ENCODE measurements at regions not wholly inside any gene's neighbourhood (a gene's known extent, or its start where the extent isn't known, plus 50 kb on each side); places are given as distances from the start of the nearest gene placed in this dataset.
A peak's percentile ranks its signal among the peaks of the same experiment; 100 is the strongest.

DNA sequence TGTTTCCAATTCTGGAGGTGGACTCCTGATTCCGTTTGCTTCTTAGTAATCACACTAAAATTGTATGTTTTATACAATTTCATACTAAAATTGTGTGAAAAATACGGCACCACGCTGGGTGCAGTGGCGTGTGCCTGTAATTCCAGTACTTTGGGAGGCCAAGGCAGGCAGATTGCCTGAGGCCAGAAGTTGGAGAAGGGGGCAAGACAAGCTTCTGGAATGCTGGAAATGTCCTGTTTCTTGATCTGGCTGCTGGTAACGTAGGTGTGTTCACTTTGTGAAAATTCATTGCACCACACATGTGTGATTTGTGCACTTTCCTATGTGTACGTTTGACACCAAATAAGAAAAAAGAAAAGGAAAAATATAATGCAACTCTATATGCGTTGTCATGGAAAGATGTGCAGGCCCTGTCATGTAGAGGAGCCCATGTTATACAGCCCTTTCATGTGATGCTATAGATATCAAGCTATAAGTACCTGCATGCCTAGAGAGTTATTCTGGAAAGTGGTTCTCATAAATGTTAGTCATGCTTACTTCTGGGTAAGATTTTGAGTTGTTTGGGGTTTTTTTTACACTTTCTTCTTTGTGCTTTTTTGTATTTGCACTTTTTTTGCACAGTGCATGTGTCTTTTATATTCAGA, 119.9 kb downstream of the TMEM174 start:
- DNase-seq (ENCODE audit: low read depth, low spot score), result no peak

DNA sequence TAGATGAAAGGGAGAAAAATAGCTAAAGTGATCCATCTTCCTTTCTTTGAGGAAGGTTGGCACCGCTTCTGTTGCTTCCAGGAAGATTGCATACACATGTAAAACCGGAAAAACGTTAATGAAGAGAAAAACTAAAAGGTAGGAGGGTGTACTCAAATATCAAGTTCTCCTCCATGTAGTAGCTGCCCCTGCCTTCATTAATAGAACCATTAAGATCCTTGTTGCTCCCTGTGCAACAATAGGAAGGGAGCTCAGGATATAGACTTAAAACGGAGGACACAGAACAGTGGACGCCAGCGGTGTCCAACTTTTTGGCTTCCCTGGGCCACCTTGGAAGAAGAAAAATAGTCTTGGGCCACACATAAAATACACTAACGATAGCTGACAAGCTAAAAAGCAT, 118.9 kb downstream of the TMEM174 start:
- DNase-seq (ENCODE audit: low read depth, low spot score), result no peak

DNA sequence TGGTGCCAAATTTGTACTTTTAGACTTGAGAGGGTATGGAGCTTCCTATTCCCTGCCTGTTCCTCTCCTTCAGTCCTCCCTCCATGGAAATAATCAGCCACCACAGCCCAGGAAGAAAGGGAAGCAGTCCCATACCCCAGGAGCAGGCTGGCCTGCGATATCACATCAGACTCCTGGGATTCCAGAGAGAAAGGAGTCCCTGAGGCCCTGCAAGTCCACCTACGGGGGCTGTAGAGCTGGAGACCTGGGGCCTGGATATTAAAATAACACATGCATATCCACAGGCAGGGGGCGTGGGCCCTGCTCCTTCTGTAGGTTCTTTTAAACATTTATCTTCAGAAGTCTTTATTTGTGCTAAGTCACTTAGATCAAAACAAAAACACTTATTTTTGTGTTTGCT, 117.2 kb downstream of the TMEM174 start:
- no peak for DNase-seq (ENCODE audit: low read depth, low spot score)

DNA sequence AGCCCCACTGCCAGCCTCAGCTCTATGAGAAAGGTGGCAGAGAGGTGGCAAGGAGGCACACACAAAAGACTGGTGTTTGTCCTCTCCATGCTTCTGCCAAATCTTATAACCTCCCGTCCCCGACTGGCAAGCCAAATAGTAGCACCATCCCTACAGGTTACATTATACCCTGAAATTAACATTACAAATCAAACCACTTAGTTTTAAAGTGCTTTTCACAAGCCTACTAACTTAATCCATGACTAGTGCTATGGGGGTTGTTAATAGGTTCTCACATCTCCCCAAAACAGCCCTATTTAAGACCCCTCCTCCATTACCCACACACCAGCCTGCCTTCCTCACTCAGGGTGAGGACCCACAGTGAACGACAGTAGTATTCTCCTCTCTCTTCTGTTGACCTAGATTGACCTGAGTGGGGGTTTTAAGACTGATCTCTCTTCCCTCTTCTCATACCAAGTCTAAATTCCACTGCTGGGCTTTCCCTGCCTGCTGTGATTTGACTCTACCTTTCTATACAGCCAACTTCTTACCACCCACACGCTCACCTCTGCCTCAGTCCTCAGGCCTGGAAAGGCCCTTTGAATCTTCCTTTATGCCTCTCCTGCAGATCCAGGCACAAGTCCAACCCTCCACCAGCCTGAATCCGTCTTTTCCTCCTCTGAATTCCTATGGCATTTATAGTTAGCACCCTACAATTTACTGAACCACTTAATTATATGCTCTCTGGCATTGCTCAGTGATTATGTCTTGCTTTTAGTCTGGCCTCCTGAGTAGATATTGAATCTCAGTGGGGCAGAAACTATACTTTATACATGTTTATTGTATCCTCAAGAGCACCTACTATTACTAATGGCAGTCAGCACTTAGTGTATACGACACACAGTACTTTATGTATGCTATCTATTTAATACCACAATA, 116.1 kb downstream of the TMEM174 start:
- no peak for DNase-seq (ENCODE audit: low read depth, low spot score)

DNA sequence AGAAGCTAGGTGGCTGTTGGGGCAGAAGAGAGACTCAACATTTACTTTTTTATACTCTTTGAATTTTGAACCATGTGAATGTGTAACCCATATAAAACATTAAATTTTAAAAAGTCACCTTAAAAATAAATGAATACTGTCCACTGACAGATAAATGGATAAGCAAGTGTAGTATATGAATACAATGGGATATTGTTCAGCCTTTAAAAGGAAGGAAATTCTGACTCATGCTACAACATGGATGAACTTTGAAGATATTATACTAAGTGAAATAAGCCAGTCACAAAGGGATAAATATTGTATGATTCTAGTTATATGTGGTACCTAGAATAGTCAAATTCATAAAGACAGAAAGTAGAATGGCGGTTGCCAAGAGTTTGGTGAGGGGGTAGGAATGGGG, 113.9 kb downstream of the TMEM174 start:
- no peak for DNase-seq (ENCODE audit: low read depth, low spot score)

DNA sequence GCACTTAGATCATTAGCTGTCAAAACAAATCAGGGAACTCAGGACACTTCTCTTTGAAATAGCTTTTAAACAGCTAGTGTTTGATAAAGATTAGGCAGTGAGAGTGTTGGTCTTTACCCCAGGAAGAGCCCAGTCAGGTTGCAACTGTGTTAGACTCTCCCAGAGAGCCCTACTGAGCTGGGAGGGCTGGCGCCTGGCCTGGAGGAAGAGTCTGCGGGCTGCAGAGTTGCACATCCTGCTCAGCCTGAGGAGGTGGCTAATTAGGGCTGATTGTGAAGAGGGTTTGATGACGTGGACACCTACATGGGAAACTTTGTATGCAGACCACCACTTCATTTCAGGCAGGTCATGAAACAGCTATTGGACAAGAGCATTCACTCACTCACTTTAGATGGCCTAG, 112.0 kb downstream of the TMEM174 start:
- DNase-seq (ENCODE audit: low read depth, low spot score), result no peak

DNA sequence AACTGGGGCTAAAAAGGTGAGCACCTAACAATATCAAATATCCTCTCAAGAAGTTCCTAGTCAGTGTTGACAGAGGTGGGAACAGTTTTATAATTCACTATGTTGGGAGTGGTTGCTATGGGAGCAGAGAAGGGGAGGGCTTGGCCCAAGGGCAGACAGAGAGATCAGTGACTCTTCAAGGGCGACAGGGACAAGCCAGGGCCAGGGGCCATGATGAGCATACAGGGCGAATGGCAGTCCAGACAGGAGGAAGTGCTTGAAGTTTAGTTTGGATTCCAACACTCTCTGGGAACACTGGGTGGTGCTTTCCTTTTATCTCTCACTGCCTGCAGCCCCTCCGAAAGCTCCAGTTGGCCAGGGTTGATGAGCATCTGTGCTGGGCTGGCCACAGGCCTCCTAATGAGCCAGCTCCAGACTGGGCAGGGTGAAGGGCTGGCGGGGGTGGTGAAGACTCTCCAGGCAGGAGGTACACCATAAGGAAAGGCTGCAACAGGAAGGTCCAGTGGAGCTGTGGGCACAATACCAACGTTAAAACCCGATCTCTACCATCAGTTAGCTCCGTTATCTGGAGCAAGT, 111.3 kb downstream of the TMEM174 start:
- DNase-seq (ENCODE audit: low read depth, low spot score), result no peak

DNA sequence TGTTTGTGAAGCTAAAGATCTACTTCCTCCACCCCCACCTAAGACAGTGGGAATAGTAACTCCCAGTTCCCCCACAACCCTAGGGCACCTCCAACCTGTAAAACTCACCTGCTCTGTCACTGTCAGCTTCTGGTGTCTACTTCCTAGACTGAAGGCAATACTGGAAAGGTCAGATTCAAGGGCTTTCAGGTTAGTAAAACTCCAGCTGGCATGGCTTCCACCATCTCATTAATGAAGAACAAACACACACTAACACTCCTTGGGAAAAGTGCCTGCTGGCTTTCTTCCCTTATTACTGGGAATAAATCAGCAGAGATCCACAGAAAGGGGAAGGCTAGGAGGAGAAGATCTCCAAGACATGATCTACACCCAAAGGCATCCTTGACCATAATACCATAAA, 109.9 kb downstream of the TMEM174 start:
- DNase-seq (ENCODE audit: low read depth, low spot score), result no peak

DNA sequence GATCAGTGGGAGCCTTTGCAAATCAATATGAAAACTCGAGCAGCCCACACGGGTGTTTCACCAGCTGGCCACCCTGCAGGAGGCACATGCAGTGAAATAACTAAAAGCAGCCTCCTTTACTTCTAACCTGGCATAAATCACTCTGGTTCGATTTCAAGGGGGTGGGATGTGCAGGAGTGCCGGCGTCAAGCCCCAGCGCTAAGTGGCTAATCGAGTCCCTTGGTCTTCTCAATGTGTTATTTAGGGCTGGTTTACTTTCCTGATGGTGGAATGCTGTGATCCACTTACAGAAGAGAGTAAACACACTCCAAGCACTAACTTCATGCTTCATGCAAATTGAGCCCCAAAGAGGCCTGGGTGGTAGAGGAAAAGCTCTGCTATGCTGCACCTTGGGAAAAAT, 109.4 kb downstream of the TMEM174 start:
- DNase-seq (ENCODE audit: low read depth, low spot score), result no peak

DNA sequence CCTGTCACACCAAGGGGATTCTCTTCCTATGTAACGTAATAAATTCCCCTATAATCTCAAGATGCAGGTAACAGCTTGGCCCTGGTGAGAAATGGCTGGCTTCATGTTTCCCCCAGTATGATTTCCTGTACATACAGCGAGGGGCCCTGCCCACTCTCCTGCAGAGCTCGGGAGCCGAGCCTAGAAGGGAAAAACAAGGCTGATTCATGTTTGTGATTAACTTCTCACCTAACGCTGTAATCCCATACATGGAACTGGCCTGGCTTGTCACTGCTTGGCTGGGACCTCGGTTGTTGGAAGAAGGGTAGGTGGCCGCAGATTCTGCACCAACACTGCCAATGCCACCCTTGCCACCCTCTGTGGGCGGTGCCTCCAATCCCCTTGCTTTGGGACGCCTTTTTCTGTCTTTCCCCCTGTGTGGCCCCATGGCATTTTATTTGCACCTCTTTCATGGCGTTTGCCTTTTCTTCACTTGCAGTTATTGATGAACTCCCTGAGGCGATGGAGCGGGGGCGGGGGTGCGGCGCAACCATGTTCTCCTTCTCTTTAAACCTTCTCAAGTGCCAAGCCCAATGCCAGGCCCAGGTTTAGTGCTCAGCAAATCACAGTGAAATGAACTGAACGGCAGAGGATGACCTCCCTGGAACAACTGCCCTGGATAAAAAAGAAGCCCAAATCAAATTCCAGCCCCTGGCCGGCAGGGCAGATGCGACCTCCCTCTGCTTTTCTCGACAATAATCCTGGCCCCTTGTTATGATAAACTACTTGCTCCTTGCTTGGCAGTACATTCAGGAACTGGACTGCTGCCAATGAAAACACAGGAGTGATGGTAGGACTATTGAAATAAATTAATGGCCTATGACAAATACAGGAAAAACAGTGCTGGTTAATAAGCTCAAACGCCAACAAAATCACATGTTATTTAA, 108.1 kb downstream of the TMEM174 start:
- DNase-seq (ENCODE audit: low read depth, low spot score), result peak; percentile 77

DNA sequence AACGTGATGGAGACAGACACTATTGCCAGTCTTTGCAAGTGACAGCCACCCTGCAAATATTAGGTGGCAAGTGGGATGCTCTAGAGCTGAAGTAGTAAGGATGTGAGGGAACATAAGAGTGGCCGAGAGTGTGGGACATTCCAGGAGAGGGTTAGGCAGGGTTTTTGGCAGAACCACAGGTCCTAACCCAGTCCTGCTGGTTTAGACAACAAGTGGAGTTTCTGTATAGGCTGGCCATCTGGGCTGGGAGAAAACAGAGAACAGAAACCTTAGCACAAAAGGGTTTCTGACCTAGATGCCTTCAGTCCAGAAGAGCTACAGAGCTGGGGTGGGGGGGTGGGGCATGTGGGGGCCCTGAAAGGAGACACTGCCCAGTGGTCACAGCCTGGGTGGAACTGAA, 107.4 kb downstream of the TMEM174 start:
- DNase-seq (ENCODE audit: low read depth, low spot score), result no peak

DNA sequence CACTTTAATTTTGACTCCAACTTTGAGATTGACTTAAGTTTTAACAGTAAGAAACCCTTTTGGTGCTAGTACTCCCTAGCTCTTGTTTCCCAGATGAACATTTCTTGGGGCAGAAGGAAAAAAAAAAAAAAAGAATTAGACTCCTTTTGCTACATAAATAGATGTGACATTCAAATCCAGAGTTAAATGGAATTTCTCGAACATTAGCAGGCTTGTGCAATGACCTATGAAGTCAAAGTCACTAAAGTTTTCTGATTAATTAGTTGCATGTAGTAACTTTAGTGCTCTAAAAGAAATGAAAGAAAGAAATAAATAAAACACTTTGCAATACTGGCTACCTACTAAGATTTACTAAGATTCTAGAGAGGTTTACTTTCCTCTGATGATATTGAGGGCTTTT, 106.8 kb downstream of the TMEM174 start:
- no peak for DNase-seq (ENCODE audit: low read depth, low spot score)

DNA sequence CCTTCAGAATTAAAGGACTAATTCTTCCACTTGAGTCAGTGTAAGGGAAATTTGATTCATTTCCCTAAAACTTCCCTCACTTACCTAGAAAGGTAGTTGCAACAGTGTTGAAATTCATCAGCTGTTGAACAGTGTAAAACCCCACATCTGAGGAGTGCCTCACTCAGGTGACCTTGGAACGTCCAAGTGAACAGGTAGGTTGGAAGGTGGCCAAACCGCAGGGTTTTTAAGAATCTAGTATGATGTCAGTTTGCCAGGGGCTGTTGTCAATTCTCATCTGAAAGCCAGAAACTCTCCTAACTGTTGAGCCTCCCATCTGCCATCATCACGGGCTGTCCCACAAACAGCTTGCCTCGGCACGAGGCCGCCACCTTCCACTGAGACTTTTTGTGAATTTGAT, 105.7 kb downstream of the TMEM174 start:
- no peak for DNase-seq (ENCODE audit: low read depth, low spot score)

DNA sequence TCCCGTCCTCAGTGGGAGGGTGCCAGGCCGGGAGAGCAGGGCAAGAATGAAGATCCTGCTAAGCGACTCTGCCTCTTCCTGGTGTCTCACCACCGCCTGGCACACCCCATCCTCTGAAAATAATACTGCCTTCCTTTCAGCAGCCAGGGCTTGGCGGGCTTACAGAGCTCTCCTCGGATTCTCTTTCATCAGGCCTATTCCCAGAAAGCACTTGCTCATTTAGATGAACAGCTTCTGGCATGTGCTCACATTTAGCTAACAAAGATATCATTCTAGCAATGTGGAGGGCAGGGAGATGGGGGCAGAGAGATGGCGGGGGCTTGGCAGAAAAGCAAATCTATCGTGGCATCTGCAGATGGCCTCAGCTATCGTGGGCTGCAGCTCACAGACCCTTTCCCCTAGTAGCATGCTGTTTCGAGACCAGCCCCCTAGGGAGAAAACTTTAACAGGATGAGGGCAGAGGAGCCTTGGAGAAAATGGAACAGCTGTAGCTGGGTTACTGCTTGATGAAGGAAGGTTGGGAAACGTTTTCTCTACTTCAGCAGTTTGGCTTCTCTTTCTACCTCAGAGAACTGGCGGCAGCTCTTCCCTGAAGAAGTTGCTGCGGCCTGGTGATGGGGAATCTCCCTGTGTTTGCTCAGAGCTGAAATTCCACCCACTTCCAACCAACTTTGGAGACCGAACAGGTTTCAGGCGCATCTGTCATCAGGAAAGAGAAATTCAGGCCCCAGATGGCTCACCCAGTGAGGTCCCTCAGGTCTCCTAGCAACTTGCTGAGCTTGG, 102.1 kb downstream of the TMEM174 start:
- DNase-seq (ENCODE audit: low read depth, low spot score), result no peak

DNA sequence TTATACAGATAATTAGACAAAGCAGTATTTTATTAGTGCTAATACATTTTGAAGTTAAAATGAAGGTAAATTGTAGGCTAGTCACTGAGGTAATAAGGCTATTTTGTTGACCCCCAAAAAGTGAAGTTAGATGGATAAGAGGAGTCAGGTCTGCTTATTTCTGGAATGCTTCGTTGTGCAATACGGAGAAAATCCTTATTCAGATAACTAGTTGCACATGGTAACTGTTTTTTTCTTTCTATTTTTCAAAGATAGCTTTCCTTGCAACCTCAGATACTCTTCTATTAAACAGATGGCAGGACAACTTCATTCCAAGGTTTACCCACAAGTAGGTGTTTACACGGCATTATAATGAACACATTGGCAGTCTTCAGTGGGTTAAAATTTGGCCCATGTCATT, 101.1 kb downstream of the TMEM174 start:
- DNase-seq (ENCODE audit: low read depth, low spot score), result no peak

DNA sequence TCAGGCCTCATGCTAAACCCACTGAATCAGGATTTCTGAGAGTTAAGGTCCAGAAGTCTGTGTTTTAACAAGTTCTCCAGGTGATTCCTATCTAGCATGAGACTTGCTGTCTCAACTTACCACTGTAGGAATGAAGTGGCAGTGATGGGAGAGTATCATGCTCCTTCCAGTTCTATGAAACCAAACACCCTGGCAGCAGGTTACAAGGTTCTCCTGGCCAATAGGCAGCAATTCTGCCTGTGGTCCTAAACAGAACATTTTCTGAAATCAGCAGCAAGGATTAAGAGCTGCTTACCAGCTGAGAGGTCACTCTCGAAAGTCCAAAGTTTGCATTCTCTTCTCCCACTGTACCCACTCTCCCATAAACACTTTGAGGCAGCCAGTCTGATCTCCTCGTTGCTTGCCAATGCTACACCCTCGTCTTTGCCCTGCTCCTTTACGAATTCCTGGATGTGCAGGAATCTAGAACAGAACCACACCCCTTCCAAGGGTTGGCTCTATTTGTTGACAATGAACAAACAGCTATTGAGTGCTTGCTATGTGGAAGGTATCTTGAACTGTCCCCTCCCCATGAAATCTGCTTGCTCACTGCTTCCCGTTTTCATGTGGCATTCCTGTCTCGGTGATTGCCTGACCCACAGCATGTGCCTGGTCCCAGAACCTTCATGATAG, 100.5 kb downstream of the TMEM174 start:
- no peak for DNase-seq (ENCODE audit: low read depth, low spot score)

DNA sequence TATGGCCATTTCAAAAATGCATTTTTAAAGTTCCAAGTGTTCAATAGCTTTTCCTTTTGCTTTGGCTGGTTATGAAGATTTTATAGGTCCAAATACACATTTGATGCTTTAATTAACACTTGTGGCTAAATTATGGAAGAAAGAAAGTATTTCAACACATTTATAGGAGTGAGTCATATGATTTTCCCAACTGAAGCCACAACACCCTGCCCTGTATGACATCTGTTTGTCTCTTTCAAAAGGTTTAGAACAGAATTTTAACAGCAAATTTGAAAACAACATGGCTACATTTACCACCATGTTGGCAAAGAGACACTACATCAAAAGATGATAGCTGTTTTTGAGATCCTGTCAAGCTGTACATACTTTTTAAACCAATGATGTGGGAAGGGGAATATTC, 99.4 kb downstream of the TMEM174 start:
- no peak for DNase-seq (ENCODE audit: low read depth, low spot score)

DNA sequence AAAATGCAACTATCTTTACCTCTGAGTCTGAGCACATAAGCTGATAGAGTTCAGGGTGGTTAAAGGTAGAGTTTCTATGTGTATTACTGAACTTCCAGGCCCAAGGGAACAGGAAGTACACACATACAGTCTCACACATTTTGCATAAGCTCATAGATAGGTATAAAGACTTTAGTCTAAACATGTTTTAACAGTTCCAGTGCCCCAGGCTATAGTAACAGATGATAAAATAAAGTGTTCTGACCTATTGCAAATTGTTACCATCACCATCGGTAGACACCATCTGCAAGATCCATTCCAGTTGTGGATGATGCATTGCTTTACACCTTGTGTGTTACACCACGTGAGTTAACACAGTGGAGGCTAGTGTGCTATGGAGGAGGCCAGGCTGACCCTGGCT, 95.8 kb downstream of the TMEM174 start:
- DNase-seq (ENCODE audit: low read depth, low spot score), result no peak

DNA sequence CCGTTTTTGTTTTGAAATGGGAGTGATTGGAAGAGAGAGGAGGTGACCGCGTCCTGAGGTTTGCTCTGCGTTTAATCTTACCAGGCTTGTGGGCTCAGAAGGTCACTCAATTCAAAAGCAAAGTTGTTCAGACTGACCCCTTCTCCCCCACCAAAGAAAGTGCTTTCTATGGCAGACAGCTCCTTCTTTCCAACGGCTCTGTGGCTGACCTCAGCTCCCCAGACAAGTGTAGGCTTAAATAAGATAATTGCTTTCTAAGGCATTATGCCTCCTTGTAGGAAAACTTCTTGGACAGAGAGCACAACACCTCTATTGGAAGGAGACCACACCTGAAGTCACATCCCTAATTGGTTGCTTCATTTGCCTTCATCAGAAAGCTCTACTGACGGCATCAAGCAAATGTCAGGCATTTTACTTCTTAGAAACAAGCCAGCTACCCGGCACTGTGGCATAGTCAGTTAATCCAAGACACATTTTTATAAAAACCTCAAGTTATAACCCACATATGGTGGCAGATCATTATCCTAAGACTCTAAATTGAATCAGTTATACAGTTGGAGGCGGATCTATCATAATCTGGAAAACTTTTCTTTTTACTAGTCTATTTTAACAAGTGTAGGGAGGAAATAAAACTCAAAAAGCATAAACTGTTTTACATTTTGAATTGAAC, 94.9 kb downstream of the TMEM174 start:
- no peak for DNase-seq (ENCODE audit: low read depth, low spot score)
